Stomach (tissue), 8 donors: ENCODE measurements at regions not wholly inside any gene's neighbourhood (a gene's known extent, or its start where the extent isn't known, plus 50 kb on each side); places are given as distances from the start of the nearest gene placed in this dataset.
A peak's percentile ranks its signal among the peaks of the same experiment; 100 is the strongest.

ENCODE experiments used
- DNase-seq, 2 donors: peaks; one replicate each; pipeline versions ENCODE4 v3.0.0 to v3.0.0-alpha.2; 2013 to 2019
- H3K27ac ChIP-seq, 5 donors: fragments of 200-600 bp in 4 of 5; sonication (generic) in 4 of 5; one replicate each; pipeline ENCODE4 v1.5.1; 2013 to 2019; ENCODE audit warnings: mild to moderate bottlenecking in 1 of 5, moderate library complexity in 1 of 5
- H3K27me3 ChIP-seq, 3 donors: fragments of 200-600 bp; sonication (generic); one replicate each; pipeline ENCODE4 v1.5.1; 2017 to 2019; ENCODE audit warnings: mixed run types in 1 of 3
- H3K36me3 ChIP-seq, 4 donors: fragments of 200-600 bp; sonication (generic); 1 replicate in 3 of 4; 2 replicates in 1 of 4; pipeline ENCODE4 v1.5.1; 2016 to 2019
- H3K4me1 ChIP-seq, 4 donors: fragments of 200-600 bp; sonication (generic); one replicate each; pipeline ENCODE4 v1.5.1; 2016 to 2019
- H3K4me3 ChIP-seq, 4 donors: fragments of 200-600 bp; sonication (generic) in 3 of 4; one replicate each; pipeline ENCODE4 v1.5.1; 2016 to 2019; ENCODE audit warnings: mild to moderate bottlenecking in 1 of 4
- H3K9me3 ChIP-seq, 4 donors: fragments of 200-600 bp; sonication (generic); one replicate each; pipeline ENCODE4 v1.5.1; 2016 to 2019
- EP300 ChIP-seq: sonication (generic); formaldehyde crosslinking; IDR thresholded peaks from one replicate; pipeline ENCODE4 v1.6.1; 2017; ENCODE audit warnings: antibody characterized with exemption
- POLR2A ChIP-seq, 4 donors: fragments of 450-650 bp; IDR thresholded peaks; one replicate each; pipeline ENCODE4 v1.6.1; 2016; ENCODE audit warnings: antibody characterized with exemption in 4 of 4, control low read depth in 2 of 4, mild to moderate bottlenecking in 1 of 4, moderate library complexity in 1 of 4
- POLR2AphosphoS5 ChIP-seq, 3 donors: sonication (generic); formaldehyde crosslinking; IDR thresholded peaks; one replicate each; pipeline ENCODE4 v1.6.1; 2016; ENCODE audit warnings: antibody characterized with exemption in 3 of 3
- WGBS, 5 donors: extraction: QIAGEN DNeasy Blood & Tissue Kit in 3 of 5; methylation state at CpG; one replicate each; pipeline versions ENCODE4 v1.1.5 to v1.1.7; 2013 to 2018; 5-methylcytosine and 5-hydroxymethylcytosine counted together
- intact Hi-C: fragments of 100-400 bp; cut with DNase I; formaldehyde crosslinking; loops from one replicate; pipeline ENCODE4 v1.15.1; 2023; ENCODE audit warnings: low total_unique reads
- TF ChIP-seq, protein P1 (sequence below), 7 experiments: fragments of 450-650 bp in 4 of 7; fragments of 200-600 bp in 3 of 7; sonication (generic) in 3 of 7; IDR thresholded peaks; one replicate each; pipeline ENCODE4 v1.5.1; 2016 to 2019; ENCODE audit warnings: antibody characterized with exemption in 7 of 7, control low read depth in 2 of 7, mild to moderate bottlenecking in 1 of 7
- donor health status: healthy with polysubstance abuse.
- donor health status: Bipolar disorder and iron deficiency.
- donor health status: healthy.

DNA sequence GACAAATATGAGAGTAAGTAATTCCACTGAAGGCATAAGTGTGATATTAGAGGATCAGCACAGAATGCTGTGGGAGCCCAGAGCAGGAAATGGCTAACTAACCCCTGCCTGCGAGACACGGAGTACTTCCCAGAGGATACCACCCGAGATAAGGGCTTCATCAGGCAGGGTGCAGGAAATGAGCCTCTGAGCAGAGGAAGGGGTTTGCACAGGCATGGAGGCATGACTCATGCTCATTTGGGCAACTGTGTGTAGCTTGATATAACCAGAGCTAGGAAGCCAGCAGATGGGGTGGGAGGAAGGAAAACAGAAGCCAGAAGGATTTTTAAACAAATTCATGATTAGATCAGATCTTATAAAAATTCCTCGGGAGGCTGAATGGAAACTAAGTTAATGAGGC, 70.0 kb upstream of the TSPAN5 start:
- intact Hi-C loops = no loop called here

DNA sequence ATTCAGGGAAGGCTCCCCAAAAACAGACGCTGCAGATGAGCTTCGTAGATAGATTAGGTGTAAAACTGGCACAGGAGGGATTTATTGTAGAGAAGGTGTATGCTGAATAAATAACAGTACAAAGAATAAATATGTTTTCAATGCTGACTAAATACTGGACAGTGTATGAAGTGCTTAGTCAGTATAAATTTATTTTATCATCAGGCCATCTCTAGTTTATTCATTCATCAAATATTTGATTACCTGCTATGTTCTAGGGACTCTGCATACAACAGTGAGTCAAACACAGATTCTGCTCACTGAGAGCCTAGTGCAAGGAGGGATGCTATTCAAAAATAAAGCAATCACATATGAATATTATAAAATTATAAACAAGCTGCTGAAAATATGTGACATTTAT, 63.6 kb upstream of the TSPAN5 start:
- Histone ChIP-seq H3K4me3 (no peak overlapping the region), H3K27ac (no peak overlapping the region), H3K27me3 (no peaks in the 10 kb centered on the region), H3K36me3 (no peaks in the 10 kb centered on the region), H3K9me3 (peaks cover 0 to 19% (median 10%) of the 10 kb centered on the region in 4 donors), H3K4me1 (no peaks in the 10 kb centered on the region)
- no peak for DNase-seq
- TF ChIP-seq EP300 (no peak), POLR2A (IDR thresholded peaks at IDR 0.05) (no peak), POLR2AphosphoS5 (IDR thresholded peaks at IDR 0.05) (no peak)
- TF ChIP-seq, protein P1, sequence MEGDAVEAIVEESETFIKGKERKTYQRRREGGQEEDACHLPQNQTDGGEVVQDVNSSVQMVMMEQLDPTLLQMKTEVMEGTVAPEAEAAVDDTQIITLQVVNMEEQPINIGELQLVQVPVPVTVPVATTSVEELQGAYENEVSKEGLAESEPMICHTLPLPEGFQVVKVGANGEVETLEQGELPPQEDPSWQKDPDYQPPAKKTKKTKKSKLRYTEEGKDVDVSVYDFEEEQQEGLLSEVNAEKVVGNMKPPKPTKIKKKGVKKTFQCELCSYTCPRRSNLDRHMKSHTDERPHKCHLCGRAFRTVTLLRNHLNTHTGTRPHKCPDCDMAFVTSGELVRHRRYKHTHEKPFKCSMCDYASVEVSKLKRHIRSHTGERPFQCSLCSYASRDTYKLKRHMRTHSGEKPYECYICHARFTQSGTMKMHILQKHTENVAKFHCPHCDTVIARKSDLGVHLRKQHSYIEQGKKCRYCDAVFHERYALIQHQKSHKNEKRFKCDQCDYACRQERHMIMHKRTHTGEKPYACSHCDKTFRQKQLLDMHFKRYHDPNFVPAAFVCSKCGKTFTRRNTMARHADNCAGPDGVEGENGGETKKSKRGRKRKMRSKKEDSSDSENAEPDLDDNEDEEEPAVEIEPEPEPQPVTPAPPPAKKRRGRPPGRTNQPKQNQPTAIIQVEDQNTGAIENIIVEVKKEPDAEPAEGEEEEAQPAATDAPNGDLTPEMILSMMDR (IDR thresholded peaks at IDR 0.05) = no peak
- intact Hi-C loops = no loop called here
- WGBS, 5 donors = 55 to 85% (median 77%) methylated on average over 2 of the region's 2 CpGs

More for the DNA sequence above, 70.0 kb upstream of the TSPAN5 start:
- Histone ChIP-seq H3K9me3 (peaks cover 0 to 15% (median 8%) of the 10 kb centered on the region in 4 donors), H3K4me1 (peaks cover 0 to 5% (median 0%) of the 10 kb centered on the region in 4 donors), H3K36me3 (no peaks in the 10 kb centered on the region), H3K27me3 (no peaks in the 10 kb centered on the region), H3K4me3 (no peak overlapping the region), H3K27ac (no peak overlapping the region)
- 10 to 30% (median 15%) methylated on average over 4 of the region's 4 CpGs for WGBS, 5 donors
- DNase-seq = peak in 1 of 2 donors; percentile 13
- TF ChIP-seq, protein P1 (IDR thresholded peaks at IDR 0.05) = no peak
- TF ChIP-seq POLR2A (IDR thresholded peaks at IDR 0.05) (no peak), EP300 (no peak), POLR2AphosphoS5 (IDR thresholded peaks at IDR 0.05) (no peak)

DNA sequence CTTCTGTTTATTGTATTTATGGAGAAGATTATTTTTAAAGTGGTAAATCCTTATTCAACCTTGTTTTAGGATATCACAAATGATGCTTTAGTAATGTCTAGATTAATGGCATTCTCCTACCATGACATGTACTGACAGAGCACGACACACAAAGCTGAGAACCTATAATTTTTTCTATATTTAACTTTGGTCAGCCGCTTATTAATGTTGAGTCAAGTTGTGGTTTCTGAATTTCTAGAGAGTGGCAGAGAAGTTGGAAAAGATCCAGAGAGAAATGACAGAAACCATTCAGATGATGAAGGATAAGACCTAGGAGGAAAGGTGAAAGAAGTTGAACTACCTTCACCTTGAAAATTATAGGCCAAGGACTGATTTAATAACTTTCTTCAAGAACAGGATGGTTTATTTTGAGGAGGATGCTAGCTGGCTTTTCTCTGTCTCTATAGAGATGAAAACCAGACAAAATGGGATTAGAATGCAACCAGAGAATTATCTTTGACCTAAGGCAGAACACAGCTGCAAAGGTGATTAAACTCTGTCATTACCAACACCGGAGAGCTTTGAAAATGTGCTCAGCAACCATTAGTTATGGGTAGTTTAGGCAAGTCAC, 62.6 kb upstream of the TSPAN5 start:
- Histone ChIP-seq H3K27ac (no peak overlapping the region), H3K36me3 (no peaks in the 10 kb centered on the region), H3K4me1 (no peaks in the 10 kb centered on the region), H3K27me3 (no peaks in the 10 kb centered on the region), H3K4me3 (no peak overlapping the region), H3K9me3 (peaks cover 0 to 19% (median 10%) of the 10 kb centered on the region in 4 donors)
- intact Hi-C loops = no loop called here
- 59 to 75% (median 67%) methylated on average over 3 of the region's 3 CpGs for whole genome bisulfite sequencing, 5 donors
- no peak for DNase-seq
- TF ChIP-seq POLR2A (IDR thresholded peaks at IDR 0.05) (no peak), EP300 (no peak), POLR2AphosphoS5 (IDR thresholded peaks at IDR 0.05) (no peak)
- TF ChIP-seq, protein P1 (IDR thresholded peaks at IDR 0.05) = no peak

DNA sequence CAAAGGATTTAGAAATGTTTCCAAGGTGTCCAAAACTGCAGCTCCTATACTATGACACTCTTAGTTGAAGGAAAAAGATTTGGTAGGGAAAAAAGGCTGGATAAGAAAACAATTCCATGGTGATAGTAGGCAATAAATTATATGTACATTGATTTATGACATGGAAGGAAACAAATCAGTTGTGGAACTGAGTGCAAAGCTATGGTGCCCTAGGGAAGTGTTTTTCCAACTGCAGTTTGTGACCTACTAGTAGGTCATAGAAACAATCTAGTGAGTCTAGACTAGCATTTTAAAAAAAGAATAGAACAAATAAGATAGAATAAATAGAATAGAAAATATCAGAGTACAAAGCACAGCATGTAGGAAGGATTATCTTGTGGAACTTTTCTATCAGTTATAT, 58.4 kb upstream of the TSPAN5 start:
- H3K36me3 ChIP-seq = no peaks in the 10 kb centered on the region
- no peak overlapping the region for H3K4me3 ChIP-seq
- no peak for DNase-seq
- H3K27me3 ChIP-seq = no peaks in the 10 kb centered on the region
- no peak for TF ChIP-seq EP300
- TF ChIP-seq POLR2AphosphoS5 (IDR thresholded peaks at IDR 0.05) = no peak
- TF ChIP-seq, protein P1 (IDR thresholded peaks at IDR 0.05) = no peak
- TF ChIP-seq POLR2A (IDR thresholded peaks at IDR 0.05) = no peak
- no peaks in the 10 kb centered on the region for H3K4me1 ChIP-seq
- H3K27ac ChIP-seq = no peak overlapping the region
- intact Hi-C loops = no loop called here
- no peaks in the 10 kb centered on the region for H3K9me3 ChIP-seq
